HL-60 (cell line): ENCODE measurements at regions not wholly inside any gene's neighbourhood (a gene's known extent, or its start where the extent isn't known, plus 50 kb on each side); places are given as distances from the start of the nearest gene placed in this dataset.

ENCODE experiments used
- DNase-seq, 2 experiments: peaks; one replicate each; pipeline ENCODE4 v3.0.0-alpha.2; 2010 to 2020; ENCODE audit warnings: low read depth in 1 of 2, low spot score in 1 of 2
- H3K27ac ChIP-seq: fragments of 250-450 bp; sonication (Bioruptor Pico); replicated peaks from 2 replicates; pipeline ENCODE4 v1.5.1; 2020; ENCODE audit warnings: mild to moderate bottlenecking, moderate library complexity
- H3K27me3 ChIP-seq: fragments of 250-450 bp; sonication (Bioruptor Pico); 2 replicates; pipeline ENCODE4 v1.5.1; 2021; ENCODE audit warnings: mild to moderate bottlenecking, moderate library complexity; ENCODE audit not compliant: insufficient read depth, poor library complexity, severe bottlenecking
- H3K4me3 ChIP-seq: replicated peaks from 2 replicates; pipeline ENCODE4 v1.5.1; 2011; ENCODE audit warnings: mild to moderate bottlenecking, control low read depth, low read length; ENCODE audit not compliant: insufficient read depth
- GABPA ChIP-seq: IDR thresholded peaks from 2 replicates; pipeline ENCODE4 v1.6.1; 2012; ENCODE audit warnings: low read depth
- POLR2AphosphoS5 ChIP-seq: IDR thresholded peaks from 2 replicates; pipeline ENCODE4 v1.6.1; 2012; ENCODE audit warnings: low read depth
- SPI1 ChIP-seq: IDR thresholded peaks from 2 replicates; pipeline ENCODE4 v1.6.1; 2012; ENCODE audit warnings: low read depth, mild to moderate bottlenecking, borderline replicate concordance
- TF ChIP-seq, protein P1 (sequence below): IDR thresholded peaks from one replicate; pipeline ENCODE4 v1.5.1; 2011; ENCODE audit warnings: low read length, control low read depth, inconsistent platforms; ENCODE audit not compliant: insufficient read depth
- TF ChIP-seq, protein P2 (sequence below): IDR thresholded peaks from 2 replicates; pipeline ENCODE4 v1.6.1; 2012; ENCODE audit warnings: low read depth; ENCODE audit not compliant: insufficient replicate concordance

DNA sequence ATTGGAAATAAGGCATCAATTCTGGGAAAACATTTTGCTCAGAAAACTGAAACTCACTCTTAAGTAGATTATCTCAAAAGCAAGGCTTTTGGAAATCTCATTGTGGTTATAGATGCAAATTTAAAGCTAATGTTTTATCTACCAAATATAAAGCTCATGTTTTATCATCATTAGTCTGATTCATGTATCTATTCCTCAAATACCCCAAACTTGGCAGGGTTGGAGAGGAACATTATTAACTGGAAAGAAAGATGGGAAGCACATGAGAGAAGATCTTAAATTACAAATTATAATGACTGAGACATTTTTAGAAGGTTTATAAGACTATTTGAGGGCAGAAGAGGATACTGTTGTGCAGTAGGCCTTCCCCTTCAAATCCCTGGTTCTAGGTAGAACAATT, 137.3 kb upstream of the TGFBR2 start:
- Histone ChIP-seq H3K4me3 (no peak overlapping the region), H3K27me3 (no peaks in the 10 kb centered on the region), H3K27ac (no peak overlapping the region)
- no peak for DNase-seq
- no peak for TF ChIP-seq SPI1
- TF ChIP-seq POLR2AphosphoS5 = no peak
- TF ChIP-seq, protein P1, sequence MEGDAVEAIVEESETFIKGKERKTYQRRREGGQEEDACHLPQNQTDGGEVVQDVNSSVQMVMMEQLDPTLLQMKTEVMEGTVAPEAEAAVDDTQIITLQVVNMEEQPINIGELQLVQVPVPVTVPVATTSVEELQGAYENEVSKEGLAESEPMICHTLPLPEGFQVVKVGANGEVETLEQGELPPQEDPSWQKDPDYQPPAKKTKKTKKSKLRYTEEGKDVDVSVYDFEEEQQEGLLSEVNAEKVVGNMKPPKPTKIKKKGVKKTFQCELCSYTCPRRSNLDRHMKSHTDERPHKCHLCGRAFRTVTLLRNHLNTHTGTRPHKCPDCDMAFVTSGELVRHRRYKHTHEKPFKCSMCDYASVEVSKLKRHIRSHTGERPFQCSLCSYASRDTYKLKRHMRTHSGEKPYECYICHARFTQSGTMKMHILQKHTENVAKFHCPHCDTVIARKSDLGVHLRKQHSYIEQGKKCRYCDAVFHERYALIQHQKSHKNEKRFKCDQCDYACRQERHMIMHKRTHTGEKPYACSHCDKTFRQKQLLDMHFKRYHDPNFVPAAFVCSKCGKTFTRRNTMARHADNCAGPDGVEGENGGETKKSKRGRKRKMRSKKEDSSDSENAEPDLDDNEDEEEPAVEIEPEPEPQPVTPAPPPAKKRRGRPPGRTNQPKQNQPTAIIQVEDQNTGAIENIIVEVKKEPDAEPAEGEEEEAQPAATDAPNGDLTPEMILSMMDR = no peak
- no peak for TF ChIP-seq GABPA
- TF ChIP-seq, protein P2, sequence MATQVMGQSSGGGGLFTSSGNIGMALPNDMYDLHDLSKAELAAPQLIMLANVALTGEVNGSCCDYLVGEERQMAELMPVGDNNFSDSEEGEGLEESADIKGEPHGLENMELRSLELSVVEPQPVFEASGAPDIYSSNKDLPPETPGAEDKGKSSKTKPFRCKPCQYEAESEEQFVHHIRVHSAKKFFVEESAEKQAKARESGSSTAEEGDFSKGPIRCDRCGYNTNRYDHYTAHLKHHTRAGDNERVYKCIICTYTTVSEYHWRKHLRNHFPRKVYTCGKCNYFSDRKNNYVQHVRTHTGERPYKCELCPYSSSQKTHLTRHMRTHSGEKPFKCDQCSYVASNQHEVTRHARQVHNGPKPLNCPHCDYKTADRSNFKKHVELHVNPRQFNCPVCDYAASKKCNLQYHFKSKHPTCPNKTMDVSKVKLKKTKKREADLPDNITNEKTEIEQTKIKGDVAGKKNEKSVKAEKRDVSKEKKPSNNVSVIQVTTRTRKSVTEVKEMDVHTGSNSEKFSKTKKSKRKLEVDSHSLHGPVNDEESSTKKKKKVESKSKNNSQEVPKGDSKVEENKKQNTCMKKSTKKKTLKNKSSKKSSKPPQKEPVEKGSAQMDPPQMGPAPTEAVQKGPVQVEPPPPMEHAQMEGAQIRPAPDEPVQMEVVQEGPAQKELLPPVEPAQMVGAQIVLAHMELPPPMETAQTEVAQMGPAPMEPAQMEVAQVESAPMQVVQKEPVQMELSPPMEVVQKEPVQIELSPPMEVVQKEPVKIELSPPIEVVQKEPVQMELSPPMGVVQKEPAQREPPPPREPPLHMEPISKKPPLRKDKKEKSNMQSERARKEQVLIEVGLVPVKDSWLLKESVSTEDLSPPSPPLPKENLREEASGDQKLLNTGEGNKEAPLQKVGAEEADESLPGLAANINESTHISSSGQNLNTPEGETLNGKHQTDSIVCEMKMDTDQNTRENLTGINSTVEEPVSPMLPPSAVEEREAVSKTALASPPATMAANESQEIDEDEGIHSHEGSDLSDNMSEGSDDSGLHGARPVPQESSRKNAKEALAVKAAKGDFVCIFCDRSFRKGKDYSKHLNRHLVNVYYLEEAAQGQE = no peak

DNA sequence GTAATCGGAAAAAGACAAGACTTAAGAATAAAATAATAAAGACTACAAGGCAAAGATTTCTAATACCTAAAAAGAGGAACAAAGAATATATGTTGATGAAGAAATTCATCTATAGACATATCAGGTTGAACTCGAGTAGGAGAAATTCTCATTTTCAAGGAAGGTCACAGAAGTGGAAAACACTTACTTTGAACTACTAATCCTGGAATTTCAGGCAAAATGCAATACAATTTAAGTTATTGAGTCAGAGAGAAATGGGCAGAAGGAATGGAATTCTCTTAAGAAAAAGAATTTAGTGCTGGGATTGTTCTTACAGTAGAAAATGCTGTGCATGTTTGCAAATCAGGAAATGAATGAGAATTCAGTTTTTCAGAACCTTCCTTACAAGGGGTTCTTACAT, 135.9 kb upstream of the TGFBR2 start:
- H3K27me3 ChIP-seq = no peaks in the 10 kb centered on the region
- TF ChIP-seq, protein P1 = no peak
- TF ChIP-seq GABPA = no peak
- TF ChIP-seq POLR2AphosphoS5 = no peak
- no peak for TF ChIP-seq SPI1
- TF ChIP-seq, protein P2 = no peak
- H3K4me3 ChIP-seq = no peak overlapping the region
- no peak overlapping the region for H3K27ac ChIP-seq
- no peak for DNase-seq

DNA sequence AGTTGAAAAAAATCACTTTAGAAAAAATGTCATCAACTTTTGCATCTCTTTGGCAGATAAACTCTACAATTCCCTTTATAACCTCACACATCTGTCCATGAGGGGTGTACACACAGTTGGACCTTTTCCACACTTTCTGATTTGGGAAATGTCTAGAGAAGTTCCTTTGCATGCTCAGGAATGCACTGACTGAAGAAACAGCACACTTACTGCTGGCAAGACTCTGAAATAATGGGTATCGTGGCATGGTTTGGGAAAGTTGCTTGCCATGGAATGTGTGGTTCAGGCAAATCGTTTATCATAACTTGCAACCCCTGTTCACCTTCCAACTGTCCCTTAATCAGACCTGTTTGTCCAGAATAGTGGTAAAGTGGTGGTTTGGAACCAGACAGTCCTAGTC, 135.3 kb upstream of the TGFBR2 start:
- TF ChIP-seq SPI1 (no peak), POLR2AphosphoS5 (no peak), GABPA (no peak)
- TF ChIP-seq, protein P1 = no peak
- DNase-seq = no peak
- Histone ChIP-seq H3K27ac (no peak overlapping the region), H3K4me3 (no peak overlapping the region), H3K27me3 (no peaks in the 10 kb centered on the region)

DNA sequence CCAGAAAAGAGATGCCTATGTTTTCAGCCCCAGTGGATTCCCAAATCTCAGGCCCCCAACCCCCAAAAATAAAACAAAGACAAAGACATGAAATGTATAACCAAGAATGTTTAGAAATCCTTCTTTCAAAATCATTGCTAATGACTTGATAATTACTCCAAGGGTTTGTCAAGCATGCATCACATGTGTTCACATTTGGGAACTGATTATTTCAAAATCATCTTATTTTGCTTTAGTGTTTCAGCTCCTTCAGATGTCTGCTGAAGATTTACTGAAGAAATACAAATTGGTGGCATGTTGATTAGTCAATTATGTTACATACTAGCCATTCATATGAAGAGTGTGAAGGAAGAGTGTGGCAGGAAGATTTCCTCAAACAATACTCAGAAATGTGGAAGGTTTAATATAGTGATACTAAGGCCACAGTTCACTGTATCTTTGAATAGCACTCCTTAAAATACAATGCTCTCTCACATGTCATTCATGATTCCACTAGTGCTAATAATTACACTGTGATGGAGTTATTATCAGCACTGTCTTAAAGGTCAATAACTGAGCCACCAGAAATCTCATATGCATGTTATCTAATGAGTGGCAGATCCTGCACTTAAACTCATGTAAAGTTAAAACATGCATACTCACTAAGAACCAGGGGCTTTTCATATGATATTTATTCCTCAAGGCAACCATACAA, 134.5 kb upstream of the TGFBR2 start:
- Histone ChIP-seq H3K27ac (no peak overlapping the region), H3K27me3 (no peaks in the 10 kb centered on the region), H3K4me3 (no peak overlapping the region)
- TF ChIP-seq, protein P1 = no peak
- TF ChIP-seq, protein P2 = no peak
- TF ChIP-seq GABPA (no peak), SPI1 (no peak), POLR2AphosphoS5 (no peak)
- no peak for DNase-seq
